H1 (cell line): ENCODE measurements at regions not wholly inside any gene's neighbourhood (a gene's known extent, or its start where the extent isn't known, plus 50 kb on each side); places are given as distances from the start of the nearest gene placed in this dataset.

Experiments
- ATF3 ChIP-seq: IDR thresholded peaks from 2 replicates; pipeline ENCODE4 v1.6.1; 2011; ENCODE audit warnings: low read depth, mild to moderate bottlenecking, low read length; ENCODE audit not compliant: insufficient read depth
- CBX5 ChIP-seq: fragments of 300-800, 300-1000 bp; sonication (generic); IDR thresholded peaks from 2 replicates; pipeline ENCODE4 v1.7.1; 2016; ENCODE audit warnings: antibody characterized with exemption, low read length, low read depth
- CHD7 ChIP-seq: fragments of 300-600 bp; sonication (generic); IDR thresholded peaks from 2 replicates; pipeline ENCODE4 v1.7.1; 2012; ENCODE audit warnings: low read length, moderate library complexity, mild to moderate bottlenecking, inconsistent platforms; ENCODE audit not compliant: insufficient replicate concordance
- EGR1 ChIP-seq: IDR thresholded peaks from 2 replicates; pipeline ENCODE4 v1.6.1; 2011; ENCODE audit warnings: low read depth, low read length, borderline replicate concordance
- EZH2 ChIP-seq: fragments of 200-600 bp; sonication (generic); IDR thresholded peaks from 2 replicates; pipeline ENCODE4 v1.7.1; 2012; ENCODE audit warnings: low read depth, mild to moderate bottlenecking, moderate library complexity, low read length, inconsistent platforms; ENCODE audit not compliant: severe bottlenecking
- GTF2F1 ChIP-seq: IDR thresholded peaks from 2 replicates; pipeline ENCODE4 v1.6.1; 2012; ENCODE audit warnings: low read depth, low read length, improper control_type of control experiment, borderline replicate concordance
- POLR2AphosphoS5 ChIP-seq: IDR thresholded peaks from 2 replicates; pipeline ENCODE4 v1.6.1; 2011; ENCODE audit warnings: low read depth, low read length
- RNF2 ChIP-seq: fragments of 200-900, 300-1000 bp; sonication (generic); IDR thresholded peaks from 2 replicates; pipeline ENCODE4 v1.7.1; 2016; ENCODE audit warnings: borderline replicate concordance, low read depth, mild to moderate bottlenecking, antibody characterized with exemption, low read length; ENCODE audit not compliant: poor library complexity, severe bottlenecking; ENCODE audit errors: missing control alignments
- TEAD4 ChIP-seq: IDR thresholded peaks from 2 replicates; pipeline ENCODE4 v1.6.1; 2012; ENCODE audit warnings: low read depth, low read length, inconsistent platforms, mixed read lengths

- TF ChIP-seq CHD7 (no peak), CBX5 (no peak), TEAD4 (no peak), ATF3 (no peak), EGR1 (no peak), RNF2 (no peak), EZH2 (no peak), GTF2F1 (no peak), POLR2AphosphoS5 (no peak)
These were observed 309.5 kb downstream of the TEX29 start (continued) for GRCh38 chr13:111629926-111630325.
